GM19025 (cell line): ENCODE measurements at regions not wholly inside any gene's neighbourhood (a gene's known extent, or its start where the extent isn't known, plus 50 kb on each side); places are given as distances from the start of the nearest gene placed in this dataset.
"Not testable (repeated sequence)": the region's sequence is repeated elsewhere in the genome, so short reads cannot be mapped to it uniquely, and the experiment has no call there.

Experiments
- ATAC-seq: cut with Tn5 transposase; IDR thresholded peaks from one replicate; pipeline ENCODE4 v1.9.1; 2021; ENCODE audit warnings: mild to moderate bottlenecking, low read depth, moderate library complexity; ENCODE audit not compliant: unreplicated experiment

DNA sequence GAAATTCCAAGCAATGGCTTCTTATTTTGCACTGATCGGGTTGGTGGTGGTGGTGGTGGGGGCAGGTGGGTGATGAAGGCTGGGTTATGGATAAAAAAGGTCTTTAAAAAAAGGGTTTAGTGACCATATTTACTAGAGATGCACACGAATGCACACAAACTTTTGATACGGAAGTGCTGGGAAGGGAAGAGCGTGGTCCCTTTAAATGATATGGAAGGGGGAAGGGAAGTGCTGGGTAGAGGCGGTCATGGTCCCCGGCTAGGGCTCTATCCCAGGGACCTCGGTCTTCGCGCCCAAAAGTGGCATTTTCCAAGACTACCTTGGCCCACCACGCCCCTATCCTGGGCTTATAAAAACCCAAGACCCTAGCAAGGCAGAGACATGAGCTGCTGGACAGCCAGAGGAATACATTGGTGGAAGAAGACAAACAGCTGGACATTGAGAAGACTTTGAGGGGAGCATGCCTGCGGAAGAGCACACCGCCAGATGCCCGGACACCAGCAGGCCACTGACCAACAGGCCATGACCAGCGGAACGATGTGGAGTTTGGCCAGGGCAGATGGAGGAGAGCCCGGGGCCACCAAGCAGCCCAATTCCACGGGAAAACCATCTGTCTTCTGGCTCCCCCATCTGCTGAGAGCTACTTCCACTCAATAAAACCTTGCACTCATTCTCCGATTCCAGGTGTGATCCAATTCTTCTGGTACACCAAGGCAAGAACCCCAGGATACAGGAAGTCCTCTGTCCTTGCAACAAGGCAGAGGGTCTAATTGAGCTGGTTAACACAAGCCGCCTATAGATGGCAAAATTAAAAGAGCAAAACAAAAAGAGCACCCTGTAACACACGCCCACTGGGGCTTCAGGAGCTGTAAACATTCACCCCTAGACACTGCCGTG, 1720.2 kb downstream of the MRPL39 start:
- ATAC-seq, result no peak

DNA sequence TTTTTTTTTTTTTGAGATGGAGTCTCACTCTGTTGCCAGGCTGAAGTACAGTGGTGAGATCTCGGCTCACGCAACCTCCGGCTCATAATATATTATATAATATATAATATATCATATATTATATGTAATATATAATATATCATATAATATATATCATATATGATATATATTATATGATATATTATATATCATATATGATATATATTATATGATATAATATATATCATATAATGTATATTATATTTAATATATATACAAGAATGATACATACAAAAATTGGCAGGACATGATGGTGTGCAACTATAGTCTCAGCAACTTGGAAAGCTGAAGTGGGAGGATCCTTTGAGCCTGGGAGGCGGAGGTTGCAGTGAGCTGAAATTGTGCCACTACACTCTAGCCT, 1725.5 kb downstream of the MRPL39 start:
- ATAC-seq, result no peak

DNA sequence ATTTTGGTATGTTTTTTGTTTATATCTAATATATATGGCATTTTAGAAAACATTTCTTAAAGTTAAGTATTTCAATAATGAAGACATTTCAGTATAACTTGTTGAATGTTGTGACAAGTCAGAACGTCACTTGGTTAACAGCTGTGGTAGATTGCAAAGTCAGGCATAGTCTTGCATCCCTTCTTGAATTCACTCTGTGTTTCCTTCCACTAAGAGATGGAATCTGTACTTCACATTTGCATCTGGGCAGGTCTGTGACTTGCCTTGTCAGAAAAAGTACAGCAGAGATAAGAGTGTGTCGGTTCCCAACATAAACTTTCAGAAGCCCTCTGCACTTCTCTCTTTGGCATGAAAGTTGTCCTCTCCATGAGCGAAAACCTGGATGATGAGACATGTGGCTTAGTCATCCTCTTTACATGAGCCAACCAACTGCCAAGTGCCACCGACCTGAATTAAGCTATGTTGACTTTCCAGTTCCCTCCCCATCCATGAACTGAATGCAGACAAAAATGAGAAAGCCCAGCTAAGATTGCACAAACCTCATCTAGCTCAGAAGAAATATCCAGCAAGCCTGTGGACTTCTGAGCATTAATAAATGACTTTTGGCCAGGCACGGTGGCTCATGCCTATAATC, 1730.2 kb downstream of the MRPL39 start:
- ATAC-seq, result no peak

DNA sequence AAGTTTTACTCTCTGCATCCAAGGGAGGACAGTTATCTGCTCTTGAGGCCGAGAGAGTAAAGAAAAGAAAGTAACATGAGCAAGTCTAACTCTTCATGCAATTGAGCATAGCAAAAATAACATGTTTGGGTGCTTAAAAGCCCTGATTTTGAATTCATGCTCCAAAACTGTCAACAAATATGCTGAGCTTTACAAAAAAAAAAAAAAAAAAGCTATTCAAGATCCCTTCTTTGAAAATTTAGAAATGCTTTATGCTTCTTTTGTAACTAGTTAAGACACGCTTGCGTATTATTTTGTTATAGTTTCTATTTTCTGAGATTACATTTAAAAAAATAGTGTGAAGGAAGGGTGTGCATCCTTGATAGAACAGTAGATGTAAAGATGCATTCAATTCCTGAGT, 1733.0 kb downstream of the MRPL39 start:
- no peak for ATAC-seq

DNA sequence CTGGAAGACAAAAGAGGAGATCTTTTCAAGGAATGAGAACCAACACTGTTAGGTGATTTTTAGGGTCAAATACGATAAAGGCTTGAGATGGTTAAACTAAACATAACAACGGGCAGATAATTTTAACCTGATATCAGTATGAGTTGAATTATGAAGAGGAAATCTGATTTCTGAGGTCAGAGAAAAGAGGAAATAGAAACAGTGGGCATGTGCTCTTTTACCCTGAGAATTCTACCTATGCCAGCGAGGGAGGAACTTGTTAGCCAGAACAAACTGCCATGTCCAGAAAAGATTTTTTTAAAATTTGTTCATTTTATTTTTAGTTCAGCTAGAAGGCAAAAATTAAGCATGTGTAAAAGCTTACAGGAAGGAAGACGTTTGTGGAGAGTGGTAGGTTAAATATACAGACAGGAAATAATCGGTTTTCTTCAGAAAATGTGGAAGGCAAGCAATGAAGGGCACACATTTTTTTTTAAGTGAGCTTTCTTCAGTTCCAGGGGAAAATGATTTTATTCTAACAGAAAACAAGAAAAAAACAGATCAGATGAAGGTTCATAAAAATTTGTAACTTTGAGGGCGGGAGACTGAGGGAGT, 1745.3 kb downstream of the MRPL39 start:
- ATAC-seq, result no peak

DNA sequence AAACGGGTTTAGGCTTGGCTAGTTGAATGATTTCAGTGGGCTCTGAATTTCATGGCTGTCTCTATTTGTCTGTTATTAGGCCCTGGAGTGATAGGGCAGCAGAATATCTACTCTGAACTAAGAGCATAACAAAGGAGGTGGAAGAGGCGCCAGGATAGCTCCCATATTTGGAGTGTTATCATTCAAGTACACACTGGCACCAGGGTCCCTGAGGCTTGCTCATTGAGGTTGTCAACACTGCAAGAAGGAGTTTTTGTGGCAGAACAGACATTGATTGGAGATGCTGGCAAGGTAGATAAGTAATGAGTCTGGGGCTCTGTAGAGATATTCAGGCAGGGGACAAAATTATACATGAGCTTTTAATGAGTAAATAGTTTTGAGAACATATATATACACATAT, 1748.4 kb downstream of the MRPL39 start:
- ATAC-seq, result no peak

DNA sequence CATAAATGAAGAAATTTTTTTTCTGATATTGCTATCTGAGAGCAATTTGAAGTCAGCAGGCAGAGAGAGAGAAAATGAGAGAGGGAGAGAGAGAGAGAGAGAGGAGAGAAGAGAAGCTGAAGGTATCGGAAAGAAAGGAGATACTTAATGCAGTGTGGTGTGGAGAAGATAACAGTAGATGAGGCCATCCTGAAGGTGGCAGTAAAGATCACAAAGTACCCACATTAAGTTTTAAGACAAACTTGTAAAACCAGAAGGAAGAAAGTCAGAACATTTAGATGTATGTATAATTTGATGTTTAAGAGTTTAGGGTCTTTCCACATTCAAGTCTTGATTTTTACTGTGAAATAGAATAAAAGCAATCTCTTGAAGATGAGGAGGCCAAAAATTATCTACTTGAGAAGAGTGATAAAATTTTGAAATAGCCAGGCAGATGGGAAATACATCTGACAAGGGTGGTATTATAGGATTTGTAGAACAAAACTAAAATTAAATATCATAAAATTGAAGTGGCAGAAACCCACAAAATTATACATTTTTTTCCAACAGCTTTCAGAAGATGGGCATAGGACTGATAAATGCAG, 1753.4 kb downstream of the MRPL39 start:
- no peak for ATAC-seq

DNA sequence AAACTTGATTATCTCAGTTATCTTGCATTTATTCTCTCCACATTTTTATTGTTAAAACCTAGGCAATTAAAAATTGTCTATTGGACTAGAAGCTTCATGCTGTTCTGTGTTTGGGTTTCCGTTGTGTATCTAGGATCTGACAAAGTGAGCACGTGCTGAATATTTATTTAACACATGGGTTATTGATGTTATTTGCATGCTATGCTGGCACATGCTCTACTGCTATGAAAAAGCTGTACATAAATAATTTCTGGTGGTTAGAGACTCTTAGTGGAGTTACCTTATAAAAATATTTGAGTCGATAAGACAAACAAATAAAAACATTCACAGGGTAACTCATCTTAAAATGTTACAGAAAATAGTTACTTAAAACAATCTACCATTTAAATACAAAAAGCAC, 1769.7 kb downstream of the MRPL39 start:
- ATAC-seq, result no peak

DNA sequence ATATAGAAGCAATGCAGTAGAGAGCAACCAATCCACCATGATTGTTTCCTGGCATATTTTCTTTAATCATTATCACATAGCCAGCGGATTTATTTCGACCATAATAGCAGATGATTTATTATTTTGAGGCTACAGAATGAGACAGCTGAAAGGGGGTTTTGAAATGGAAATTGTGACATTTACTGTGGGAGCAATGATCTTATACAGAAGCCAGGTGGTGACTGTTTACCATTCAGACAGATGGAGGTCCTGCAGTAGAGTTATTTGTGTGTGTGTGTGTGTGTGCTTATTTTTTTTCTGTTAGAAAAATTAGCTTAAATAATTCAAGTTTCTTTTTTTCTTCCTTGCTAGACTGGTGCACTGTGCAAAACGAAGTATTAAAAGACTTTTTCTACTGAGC, 1784.5 kb downstream of the MRPL39 start:
- ATAC-seq, result no peak

DNA sequence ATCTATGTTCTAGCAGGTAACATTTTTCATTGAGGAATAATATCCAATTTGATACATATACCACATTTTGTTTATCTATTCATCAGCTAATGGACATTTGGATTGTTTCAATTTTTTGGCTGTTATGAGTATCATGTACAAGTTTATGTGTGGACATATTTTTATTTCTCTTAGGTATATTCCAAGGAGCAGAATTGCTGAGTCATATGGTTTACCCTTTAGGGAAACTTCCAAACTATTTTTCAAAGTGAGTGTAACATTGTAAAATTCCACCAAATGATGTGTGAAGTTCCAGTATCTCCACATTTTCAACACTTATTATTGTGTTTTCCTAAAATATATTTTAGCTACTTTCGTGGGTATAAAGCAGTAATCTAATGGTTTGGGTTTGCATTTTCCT, 1789.9 kb downstream of the MRPL39 start:
- ATAC-seq, result no peak

DNA sequence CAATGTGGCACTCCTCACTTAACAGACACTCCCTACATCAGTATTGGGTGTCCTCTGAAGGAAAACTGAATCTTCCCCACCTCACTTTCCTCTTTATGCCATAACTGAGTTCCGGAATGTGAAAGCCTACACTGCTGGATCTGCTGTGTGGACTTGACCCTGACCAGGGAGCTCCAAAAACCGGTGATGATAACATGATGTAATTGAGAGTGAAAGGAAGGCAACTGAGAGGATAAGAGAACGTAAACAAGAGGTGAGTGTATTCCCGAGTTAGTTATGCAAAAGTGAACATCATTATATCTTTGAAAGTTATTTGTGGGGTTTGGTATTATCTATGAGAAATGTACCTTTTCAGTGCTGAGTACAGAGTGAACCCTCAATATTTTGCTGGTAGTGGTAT, 1794.8 kb downstream of the MRPL39 start:
- ATAC-seq, result no peak

DNA sequence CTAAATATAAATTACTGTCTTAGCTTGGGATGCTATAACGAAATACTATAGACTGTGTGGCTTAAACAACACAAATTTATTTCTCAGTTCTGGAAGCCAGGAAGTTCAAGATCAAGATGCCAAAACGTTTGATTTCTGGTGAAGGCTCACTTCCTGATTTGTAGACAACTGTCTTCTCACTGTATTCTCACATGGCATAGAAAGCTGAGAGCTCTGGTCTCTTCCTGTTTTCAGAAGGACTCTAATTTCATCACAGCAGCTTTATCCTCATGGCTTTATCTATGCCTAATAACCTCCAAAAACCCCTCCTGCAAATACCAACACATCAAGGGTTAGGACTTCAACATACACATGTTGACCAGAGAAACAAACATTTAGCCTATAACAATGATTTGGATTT, 1795.5 kb downstream of the MRPL39 start:
- no peak for ATAC-seq

DNA sequence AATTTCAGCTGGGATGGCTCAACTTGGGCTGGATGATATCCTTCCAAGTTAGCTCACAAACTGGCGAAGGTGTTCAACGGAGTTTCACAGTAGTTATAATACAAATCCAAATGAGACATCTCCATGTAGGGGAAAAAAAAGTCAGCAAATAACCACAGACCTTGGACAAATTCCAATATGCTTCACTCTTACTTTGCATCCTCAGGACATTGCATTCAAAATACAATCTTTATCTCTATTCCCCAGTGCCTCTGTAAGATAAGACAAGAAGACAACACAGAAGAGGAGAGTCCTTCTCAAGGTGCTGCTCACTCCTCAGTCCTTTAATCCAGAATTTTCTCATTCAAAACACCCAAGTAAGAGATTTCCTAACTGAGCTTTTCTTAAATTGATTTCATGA, 1797.7 kb downstream of the MRPL39 start:
- no peak for ATAC-seq

DNA sequence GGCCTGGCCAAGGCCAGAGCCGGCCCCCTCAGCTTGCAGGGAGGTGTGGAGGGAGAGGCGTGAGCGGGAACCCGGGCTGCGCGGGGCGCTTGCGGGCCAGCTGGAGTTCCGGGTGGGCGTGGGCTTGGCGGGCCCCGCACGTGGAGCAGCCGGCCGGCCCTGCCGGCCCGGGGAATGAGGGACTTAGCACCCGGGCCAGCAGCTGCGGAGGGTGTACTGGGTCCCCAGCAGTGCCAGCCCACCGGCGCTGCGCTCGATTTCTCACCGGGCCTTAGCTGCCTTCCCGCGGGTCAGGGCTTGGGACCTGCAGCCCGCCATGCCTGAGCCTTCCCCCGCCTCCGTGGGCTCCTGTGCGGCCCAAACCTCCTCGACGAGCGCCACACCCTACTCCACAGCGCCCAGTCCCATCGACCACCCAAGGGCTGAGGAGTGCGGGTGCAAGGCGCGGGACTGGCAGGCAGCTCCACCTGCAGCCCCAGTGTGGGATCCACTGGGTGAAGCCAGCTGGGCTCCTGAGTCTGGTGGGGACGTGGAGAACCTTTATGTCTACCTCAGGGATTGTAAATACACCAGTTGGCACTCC, 1800.2 kb downstream of the MRPL39 start:
- not testable (repeated sequence) for ATAC-seq

DNA sequence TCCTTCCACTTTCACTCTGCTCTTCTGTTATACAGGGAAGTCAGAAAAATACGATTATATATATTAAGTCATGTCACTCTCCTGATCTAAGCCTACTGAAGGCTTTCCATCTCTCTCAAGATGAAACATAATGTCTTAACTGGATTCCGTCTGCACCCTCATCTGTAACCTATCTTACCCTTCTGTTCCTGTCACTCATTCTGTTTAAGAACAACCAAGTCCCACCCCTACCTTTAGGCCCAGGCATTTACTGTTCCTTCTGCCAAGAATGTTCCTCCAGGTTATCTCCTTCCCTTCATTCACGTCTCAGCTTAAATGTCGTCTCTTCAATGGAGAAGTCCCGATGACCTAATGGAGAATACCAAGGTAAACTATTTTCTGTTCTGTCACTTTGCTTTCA, 1802.4 kb downstream of the MRPL39 start:
- ATAC-seq, result no peak

DNA sequence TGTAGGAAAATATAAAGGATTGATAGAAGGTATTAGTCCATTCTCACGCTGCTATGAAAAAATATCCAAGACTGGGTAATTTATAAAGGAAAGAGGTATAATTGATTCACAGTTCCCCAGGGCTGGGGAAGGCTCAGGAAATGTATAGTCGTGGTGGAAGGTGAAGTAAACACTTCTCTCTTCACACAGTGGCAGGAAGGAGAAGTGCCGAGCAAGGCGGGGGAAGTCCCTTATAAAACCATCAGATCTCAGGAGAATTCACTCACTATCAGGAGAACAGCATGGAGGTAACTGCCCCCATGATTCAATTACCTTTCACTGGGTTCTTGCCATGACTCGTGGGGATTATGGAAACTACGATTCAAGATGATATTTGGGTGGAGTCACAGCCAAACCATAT, 1806.0 kb downstream of the MRPL39 start:
- no peak for ATAC-seq

DNA sequence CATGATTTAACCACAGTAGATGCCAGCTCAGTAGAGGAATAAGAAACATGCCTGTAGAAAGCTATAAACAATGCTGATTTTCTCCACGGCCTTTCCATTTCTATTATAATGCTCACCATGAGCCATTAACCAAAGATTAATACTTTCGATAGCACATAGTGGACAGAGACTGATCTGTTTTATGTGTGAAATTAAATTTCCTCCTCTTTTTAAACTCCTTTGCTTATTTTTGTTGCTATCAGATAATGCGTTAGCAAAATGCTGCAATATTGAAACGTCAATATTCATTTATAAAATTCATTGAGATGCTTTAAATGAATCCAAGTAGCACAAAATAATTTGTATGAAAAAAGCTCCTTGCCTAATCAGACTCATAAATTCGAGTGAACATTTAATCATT, 1807.9 kb downstream of the MRPL39 start:
- no peak for ATAC-seq

DNA sequence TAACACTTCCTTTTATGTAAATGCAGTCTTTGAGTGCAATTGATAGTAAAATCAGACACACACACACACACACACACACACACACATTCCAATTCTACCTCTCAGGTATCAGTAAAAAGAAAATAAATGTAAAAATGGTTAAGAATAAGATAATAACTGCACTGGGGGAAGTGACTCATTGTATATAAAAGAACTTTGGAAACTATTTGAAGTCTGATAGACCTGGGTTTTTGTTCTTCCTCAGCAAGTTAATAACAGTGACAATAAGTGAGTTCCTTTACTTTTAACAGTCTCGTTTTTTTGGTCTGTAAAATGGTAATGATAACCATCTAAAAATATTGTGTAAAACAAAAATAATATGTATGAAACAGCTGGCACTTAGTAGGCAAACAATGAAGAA, 1815.0 kb downstream of the MRPL39 start:
- ATAC-seq, result no peak

DNA sequence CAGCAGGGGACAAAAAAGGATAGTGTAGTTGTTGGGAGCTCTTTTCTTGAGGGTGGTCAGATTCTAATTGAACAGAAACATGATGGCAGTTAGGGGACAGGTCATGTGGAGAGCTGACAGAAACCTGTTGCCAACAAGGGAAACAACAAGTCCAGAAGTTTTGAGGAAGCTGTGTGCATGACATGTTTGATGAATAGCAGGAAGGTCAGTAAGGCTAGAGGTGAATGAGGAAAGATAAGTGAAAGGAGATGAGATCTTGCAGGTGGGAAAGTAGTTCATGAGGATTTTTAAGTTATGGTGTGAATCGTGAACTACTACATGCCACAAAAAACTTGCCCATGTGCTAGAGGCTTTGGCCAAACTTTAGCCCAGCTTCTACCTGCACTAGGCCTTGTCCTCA, 1817.4 kb downstream of the MRPL39 start:
- ATAC-seq, result no peak

DNA sequence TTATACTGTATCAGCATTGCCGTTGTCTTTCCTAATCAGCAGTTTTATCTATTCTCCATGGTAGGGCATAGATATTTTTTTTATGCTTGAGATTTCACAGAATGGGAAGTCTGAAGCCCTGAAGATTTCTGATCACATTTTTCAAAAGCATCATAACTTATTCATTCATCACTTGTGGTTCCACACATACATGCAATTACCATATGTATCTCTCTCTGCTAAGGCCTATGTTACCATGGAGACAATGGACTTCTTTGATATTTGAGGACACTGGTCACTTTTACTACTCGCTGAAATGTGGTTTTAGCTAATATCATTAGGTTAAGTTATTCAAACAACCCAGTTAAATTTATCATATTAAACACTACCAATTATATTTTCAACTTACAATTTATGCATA, 1827.0 kb downstream of the MRPL39 start:
- ATAC-seq, result no peak

DNA sequence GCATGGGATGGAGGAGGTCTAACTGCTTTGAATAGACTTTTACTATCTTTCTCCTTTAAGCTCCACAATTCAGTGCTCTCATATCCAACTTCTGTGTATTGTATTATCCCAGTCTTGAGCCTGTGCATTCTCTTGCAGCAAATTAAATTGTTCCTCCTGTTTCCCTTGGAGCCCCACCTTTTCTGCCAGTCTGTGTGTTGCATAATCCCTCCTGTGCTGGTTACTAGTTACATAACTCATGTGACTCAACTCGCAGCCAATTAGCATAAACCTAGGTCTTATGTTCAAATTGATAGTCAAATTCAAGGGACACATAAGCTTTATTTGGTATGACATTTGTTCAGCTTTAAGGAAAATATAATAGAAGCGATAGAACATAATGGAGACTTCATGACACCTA, 1863.5 kb downstream of the MRPL39 start:
- ATAC-seq, result no peak
